ENCODE measurements at regions not wholly inside any gene's neighbourhood (a gene's known extent, or its start where the extent isn't known, plus 50 kb on each side); places are given as distances from the start of the nearest gene placed in this dataset.
"Not testable (repeated sequence)": the region's sequence is repeated elsewhere in the genome, so short reads cannot be mapped to it uniquely, and the experiment has no call there.

DNA sequence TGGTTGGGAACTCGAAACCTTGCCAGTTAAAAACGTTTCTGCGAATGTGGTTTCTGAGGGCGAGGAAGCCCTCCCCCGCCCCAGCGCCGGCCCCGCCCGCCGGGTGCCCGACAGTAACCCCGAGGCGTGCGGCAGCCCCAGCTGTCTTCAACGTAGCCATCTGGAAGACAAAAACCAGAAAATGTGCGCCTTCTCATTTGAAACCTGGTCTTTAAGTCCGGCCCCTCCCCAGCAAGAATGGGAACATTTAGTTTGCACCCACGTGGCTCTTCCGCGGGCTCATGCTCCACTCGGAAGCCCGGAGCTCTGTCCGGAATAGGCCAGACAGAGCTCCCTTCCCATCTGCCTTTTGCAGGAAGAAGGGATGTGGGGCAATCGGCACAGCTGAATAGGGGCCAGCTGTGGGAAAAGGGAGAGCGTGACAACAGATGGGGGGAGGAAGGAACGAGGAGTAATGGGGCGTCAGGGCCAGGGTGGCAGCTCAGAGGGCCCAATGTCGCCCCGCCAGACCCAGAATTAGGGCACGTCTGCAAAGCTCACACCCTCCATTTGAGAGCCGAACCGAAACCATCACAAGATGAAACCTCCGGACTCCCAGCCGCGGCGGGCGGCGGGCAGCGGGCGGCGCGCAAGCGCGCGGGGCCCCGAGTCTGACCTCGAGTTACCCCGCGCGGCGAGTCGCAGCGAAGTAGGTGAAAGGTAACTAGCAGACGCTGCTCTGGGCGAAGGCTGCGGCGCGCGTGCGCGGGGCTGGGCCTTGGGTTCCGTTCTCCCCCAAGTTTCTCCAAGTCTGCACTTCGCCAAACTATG, 63.4 kb upstream of the ABCA1 start:
- H3K27ac ChIP-seq: peak overlapping the region; percentile 93 to 96
- peak; percentile 82 to 88 for DNase-seq (ENCODE audit: low spot score in 2 of 2)
- intact Hi-C loops (cut with DNase I; ENCODE audit: low total_unique reads): no loop called here
- H3K36me3 ChIP-seq: no peaks in the 10 kb centered on the region
- no peaks in the 10 kb centered on the region for H3K27me3 ChIP-seq
- no peaks in the 10 kb centered on the region for H3K9me3 ChIP-seq
- peaks cover 0 to 14% of the 10 kb centered on the region in 2 donors for H3K4me1 ChIP-seq
- peak; percentile 74 to 90 (median 77) for TF ChIP-seq POLR2AphosphoS5 (IDR thresholded peaks at IDR 0.05)
- no peak for TF ChIP-seq POLR2A (IDR thresholded peaks at IDR 0.05)
- H3K4me3 ChIP-seq: peak overlapping the region; percentile 57 to 76 (median 65)

DNA sequence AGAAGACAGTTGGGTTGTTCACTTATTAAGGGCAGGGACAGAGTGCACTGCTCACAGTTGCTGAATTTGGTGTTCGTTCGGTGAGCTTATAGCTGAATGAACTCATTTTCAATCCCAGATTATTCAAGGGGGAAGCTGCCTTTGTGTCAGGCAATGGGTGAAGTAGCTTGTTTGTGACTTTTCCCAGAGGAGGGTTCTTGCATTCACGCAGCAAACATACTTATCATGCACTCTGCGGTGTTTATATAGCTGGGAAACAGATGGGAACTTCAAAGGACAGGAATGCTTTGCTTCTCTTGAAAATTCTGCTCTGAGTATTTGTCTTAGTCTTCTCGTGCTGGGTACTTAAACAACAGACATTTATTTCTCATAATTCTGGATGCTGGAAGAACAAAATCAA, 64.7 kb upstream of the ABCA1 start:
- Histone ChIP-seq H3K9me3 (no peaks in the 10 kb centered on the region), H3K27me3 (no peaks in the 10 kb centered on the region), H3K4me1 (peaks cover 0 to 14% of the 10 kb centered on the region in 2 donors), H3K4me3 (no peak overlapping the region), H3K27ac (peak overlapping the region; percentile 93 to 96), H3K36me3 (no peaks in the 10 kb centered on the region)
- no peak for DNase-seq (ENCODE audit: low spot score in 2 of 2)
- TF ChIP-seq, protein P1, sequence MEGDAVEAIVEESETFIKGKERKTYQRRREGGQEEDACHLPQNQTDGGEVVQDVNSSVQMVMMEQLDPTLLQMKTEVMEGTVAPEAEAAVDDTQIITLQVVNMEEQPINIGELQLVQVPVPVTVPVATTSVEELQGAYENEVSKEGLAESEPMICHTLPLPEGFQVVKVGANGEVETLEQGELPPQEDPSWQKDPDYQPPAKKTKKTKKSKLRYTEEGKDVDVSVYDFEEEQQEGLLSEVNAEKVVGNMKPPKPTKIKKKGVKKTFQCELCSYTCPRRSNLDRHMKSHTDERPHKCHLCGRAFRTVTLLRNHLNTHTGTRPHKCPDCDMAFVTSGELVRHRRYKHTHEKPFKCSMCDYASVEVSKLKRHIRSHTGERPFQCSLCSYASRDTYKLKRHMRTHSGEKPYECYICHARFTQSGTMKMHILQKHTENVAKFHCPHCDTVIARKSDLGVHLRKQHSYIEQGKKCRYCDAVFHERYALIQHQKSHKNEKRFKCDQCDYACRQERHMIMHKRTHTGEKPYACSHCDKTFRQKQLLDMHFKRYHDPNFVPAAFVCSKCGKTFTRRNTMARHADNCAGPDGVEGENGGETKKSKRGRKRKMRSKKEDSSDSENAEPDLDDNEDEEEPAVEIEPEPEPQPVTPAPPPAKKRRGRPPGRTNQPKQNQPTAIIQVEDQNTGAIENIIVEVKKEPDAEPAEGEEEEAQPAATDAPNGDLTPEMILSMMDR (IDR thresholded peaks at IDR 0.05): no peak
- TF ChIP-seq POLR2A (IDR thresholded peaks at IDR 0.05) (no peak), POLR2AphosphoS5 (IDR thresholded peaks at IDR 0.05) (no peak)
- intact Hi-C loops (cut with DNase I; ENCODE audit: low total_unique reads): loop anchor here (2.0 kb wide), 1 partner anchor 72 kb away; no protein-coding TSS in a partner anchor

DNA sequence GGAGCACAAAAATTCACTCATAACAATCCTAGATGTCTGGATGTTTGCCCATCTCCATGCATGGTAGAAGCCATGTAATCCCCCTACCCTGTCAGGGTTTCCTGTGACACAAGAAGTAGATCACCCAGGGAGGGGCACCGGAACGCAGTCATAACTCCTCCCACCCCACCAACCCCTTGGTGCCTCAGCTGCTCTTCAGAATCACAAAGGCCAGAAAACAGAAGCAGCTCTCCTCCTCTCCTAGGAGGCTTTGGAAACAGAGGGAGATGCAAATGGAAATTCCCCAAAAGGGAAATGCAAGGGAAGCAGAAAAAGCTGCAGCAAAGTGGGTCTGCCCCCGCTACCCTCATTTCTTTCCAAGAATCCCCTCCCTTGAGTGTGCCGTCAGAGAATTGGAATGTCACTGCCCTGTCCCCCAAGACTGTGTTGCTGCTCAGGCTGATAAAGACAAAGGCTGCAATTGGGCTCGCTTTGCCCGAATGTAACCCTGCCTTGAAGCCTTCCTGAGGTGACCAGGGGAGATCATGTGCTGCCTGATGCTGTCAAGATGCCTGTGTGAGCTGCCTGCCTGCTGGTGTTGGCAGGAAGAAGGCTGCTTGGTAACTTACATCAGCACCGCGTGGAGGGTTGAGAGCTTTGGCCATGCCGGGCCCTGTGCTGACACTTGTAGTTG, 65.5 kb upstream of the ABCA1 start:
- intact Hi-C loops (cut with DNase I; ENCODE audit: low total_unique reads): loop anchor here (2.0 kb wide), 1 partner anchor 71 kb away; no protein-coding TSS in a partner anchor
- peaks cover 0 to 14% of the 10 kb centered on the region in 2 donors for H3K4me1 ChIP-seq
- no peaks in the 10 kb centered on the region for H3K27me3 ChIP-seq
- TF ChIP-seq POLR2AphosphoS5 (IDR thresholded peaks at IDR 0.05): peak; percentile 47 to 77 (median 66)
- TF ChIP-seq, protein P1 (IDR thresholded peaks at IDR 0.05): no peak
- H3K36me3 ChIP-seq: no peaks in the 10 kb centered on the region
- H3K4me3 ChIP-seq: no peak overlapping the region
- peak; percentile 52 to 54 for DNase-seq (ENCODE audit: low spot score in 2 of 2)
- H3K27ac ChIP-seq: peak overlapping the region; percentile 93 to 96
- no peaks in the 10 kb centered on the region for H3K9me3 ChIP-seq

DNA sequence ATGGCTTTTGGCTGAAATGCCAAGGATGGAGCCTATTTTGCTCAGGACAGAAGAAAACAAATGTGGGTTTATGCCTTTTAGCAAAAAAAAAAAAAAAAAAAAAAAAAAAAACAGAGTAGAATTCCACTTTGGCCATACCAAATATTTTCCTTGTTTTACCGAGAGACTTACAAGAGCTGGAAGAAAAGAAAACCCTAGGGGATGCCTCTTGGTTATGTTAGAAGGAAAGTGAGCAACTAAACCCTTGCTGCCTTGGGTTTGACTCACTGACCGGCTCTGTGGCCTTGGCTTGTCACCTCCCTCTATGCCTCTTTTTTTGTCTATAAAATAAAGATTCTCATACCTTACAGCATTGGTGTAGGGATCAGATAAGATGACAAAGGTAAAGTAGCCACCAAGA, 69.6 kb upstream of the ABCA1 start:
- Histone ChIP-seq H3K36me3 (no peaks in the 10 kb centered on the region), H3K9me3 (no peaks in the 10 kb centered on the region), H3K27ac (no peak overlapping the region), H3K4me3 (no peak overlapping the region), H3K27me3 (no peaks in the 10 kb centered on the region), H3K4me1 (peaks cover 0 to under 1% of the 10 kb centered on the region in 2 donors)
- intact Hi-C loops (cut with DNase I; ENCODE audit: low total_unique reads): no loop called here
- TF ChIP-seq POLR2AphosphoS5 (IDR thresholded peaks at IDR 0.05) (no peak), POLR2A (IDR thresholded peaks at IDR 0.05) (no peak)
- TF ChIP-seq, protein P1 (IDR thresholded peaks at IDR 0.05): no peak
- no peak for DNase-seq (ENCODE audit: low spot score in 2 of 2)

DNA sequence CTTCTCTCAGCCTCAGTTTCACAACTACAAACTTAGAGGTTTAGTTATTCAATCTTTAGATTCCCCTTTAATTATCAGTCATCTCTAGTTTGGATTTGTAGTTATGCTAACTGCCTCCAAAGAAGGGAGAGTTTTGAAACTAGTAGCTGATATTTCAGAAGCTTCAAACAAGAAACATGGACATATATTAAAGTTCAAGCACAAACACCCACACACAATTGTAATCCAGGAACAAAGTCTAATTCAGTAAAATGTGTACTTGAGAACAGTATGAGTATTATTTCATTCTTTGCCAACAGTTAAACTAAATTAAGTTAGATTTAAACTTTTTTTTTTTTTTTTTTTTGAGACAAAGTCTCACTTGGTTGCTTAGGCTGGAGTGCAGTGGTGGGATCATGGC, 71.2 kb upstream of the ABCA1 start:
- no peak for TF ChIP-seq POLR2AphosphoS5 (IDR thresholded peaks at IDR 0.05)
- no peaks in the 10 kb centered on the region for H3K27me3 ChIP-seq
- no peaks in the 10 kb centered on the region for H3K4me1 ChIP-seq
- no peak for DNase-seq (ENCODE audit: low spot score in 2 of 2)
- no peak overlapping the region for H3K27ac ChIP-seq
- no peaks in the 10 kb centered on the region for H3K9me3 ChIP-seq
- no peaks in the 10 kb centered on the region for H3K36me3 ChIP-seq
- intact Hi-C loops (cut with DNase I; ENCODE audit: low total_unique reads): no loop called here
- H3K4me3 ChIP-seq: no peak overlapping the region

DNA sequence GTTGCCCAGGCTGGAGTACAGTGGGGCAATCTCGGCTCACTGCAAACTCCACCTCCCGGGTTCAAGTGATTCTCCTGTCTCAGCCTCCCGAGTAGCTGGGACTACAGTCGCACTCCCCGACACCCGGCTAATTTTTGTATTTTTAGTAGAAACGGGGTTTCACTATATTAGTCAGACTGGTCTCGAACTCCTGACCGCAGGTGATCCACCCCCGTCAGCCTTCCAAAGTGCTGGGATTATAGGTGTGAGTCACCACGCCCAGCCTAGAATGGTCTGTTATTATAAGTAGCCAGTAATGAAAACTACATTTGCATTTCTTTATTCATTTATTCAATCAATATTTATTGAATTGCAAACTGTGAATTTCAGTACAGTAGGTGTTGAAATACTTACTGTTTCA, 72.6 kb upstream of the ABCA1 start:
- H3K27me3 ChIP-seq; intact Hi-C loops (cut with DNase I; ENCODE audit: low total_unique reads); H3K27ac ChIP-seq: not testable (repeated sequence)

More for the DNA sequence above, 72.6 kb upstream of the ABCA1 start:
- not testable (repeated sequence) for H3K36me3 ChIP-seq; H3K4me3 ChIP-seq; H3K4me1 ChIP-seq; H3K9me3 ChIP-seq; DNase-seq (ENCODE audit: low spot score in 2 of 2)
